Kidney glomerular epithelial cell (primary cell): ENCODE measurements at regions not wholly inside any gene's neighbourhood (a gene's known extent, or its start where the extent isn't known, plus 50 kb on each side); places are given as distances from the start of the nearest gene placed in this dataset.
"Not testable (repeated sequence)": the region's sequence is repeated elsewhere in the genome, so short reads cannot be mapped to it uniquely, and the experiment has no call there.

ENCODE experiments used
- DNase-seq: peaks from one replicate; lab custom pipeline; 2025; lab: John Stamatoyannopoulos, UW

- DNase-seq, result not testable (repeated sequence)
Measured at GRCh38 chrX:65825226-65825625, 157.8 kb downstream of the MSN start.

- no peak for DNase-seq
Measured at GRCh38 chrX:65821721-65822496, 154.5 kb downstream of the MSN start.

GRCh38 chrX:65819983-65820382 lies 152.5 kb downstream of the MSN start:
- DNase-seq, result not testable (repeated sequence)

GRCh38 chrX:65813245-65813644 lies 145.8 kb downstream of the MSN start:
- DNase-seq, result no peak

GRCh38 chrX:65811558-65812228 lies 144.2 kb downstream of the MSN start:
- DNase-seq, result no peak
